IMR-90 (cell line): ENCODE measurements at regions not wholly inside any gene's neighbourhood (a gene's known extent, or its start where the extent isn't known, plus 50 kb on each side); places are given as distances from the start of the nearest gene placed in this dataset.

Source experiments
- ATAC-seq: fragments of 200-7000 bp; cut with Tn5 transposase; 2 replicates; pipeline ENCODE4 v1.9.1; 2020; ENCODE audit warnings: low read depth, mild to moderate bottlenecking, moderate library complexity
- BruUV-seq: library from RNA; stranded (reverse); fragments of 400-500 nt; replicated peaks from 2 replicates; lab custom pipeline; 2021; lab: Mats Ljungman, UMichigan
- CTCF ChIA-PET: fragments of 300-600 bp; formaldehyde crosslinking; extraction: SDS; loops from one replicate; lab custom pipeline; 2021; ENCODE audit warnings: antibody characterized with exemption; lab: Yijun Ruan, JAX
- POLR2A ChIA-PET: fragments of 300-600 bp; sonication (Branson Sonifier 250); formaldehyde crosslinking; loops from one replicate; lab custom pipeline; 2022; ENCODE audit warnings: antibody characterized with exemption; ENCODE audit not compliant: unreplicated experiment; lab: Charles Lee
- DNase-seq: peaks from one replicate; pipeline ENCODE4 v3.0.0; 2013
- H2AFZ ChIP-seq: replicated peaks from 2 replicates; pipeline ENCODE3; 2013; ENCODE audit warnings: low read length, mild to moderate bottlenecking; ENCODE audit not compliant: poor library complexity
- H2AK5ac ChIP-seq: 2 replicates; pipeline ENCODE4 v1.6.1; 2013; ENCODE audit warnings: low read depth, low read length, inconsistent platforms
- H2AK9ac ChIP-seq: replicated peaks from 2 replicates; pipeline ENCODE3; 2013; ENCODE audit warnings: mild to moderate bottlenecking, low read depth, low read length, moderate library complexity; ENCODE audit not compliant: poor library complexity
- H2BK120ac ChIP-seq: 2 replicates; pipeline ENCODE4 v1.6.1; 2013; ENCODE audit warnings: low read depth, low read length, inconsistent platforms
- H2BK15ac ChIP-seq: 3 replicates; pipeline ENCODE4 v1.6.1; 2013; ENCODE audit warnings: low read depth, low read length, inconsistent platforms
- H2BK20ac ChIP-seq: 2 replicates; pipeline ENCODE4 v1.6.1; 2013; ENCODE audit warnings: low read depth, mild to moderate bottlenecking, inconsistent platforms, low read length, moderate library complexity
- H2BK5ac ChIP-seq: 2 replicates; pipeline ENCODE4 v1.6.1; 2013; ENCODE audit warnings: mild to moderate bottlenecking, low read depth, low read length, inconsistent platforms; ENCODE audit not compliant: poor library complexity, severe bottlenecking
- H3K14ac ChIP-seq: replicated peaks from 2 replicates; pipeline ENCODE4 v1.6.1; 2013; ENCODE audit warnings: low read depth, low read length, inconsistent platforms
- H3K18ac ChIP-seq: 2 replicates; pipeline ENCODE4 v1.6.1; 2013; ENCODE audit warnings: low read depth, low read length, control low read depth
- H3K23ac ChIP-seq: 2 replicates; pipeline ENCODE4 v1.6.1; 2013; ENCODE audit warnings: low read depth, low read length, inconsistent platforms
- H3K27ac ChIP-seq: 2 replicates; pipeline ENCODE4 v1.5.1; 2013; ENCODE audit warnings: mild to moderate bottlenecking, control low read depth, low read length; ENCODE audit not compliant: insufficient read depth
- H3K27me3 ChIP-seq: 2 replicates; pipeline ENCODE4 v1.6.1; 2013; ENCODE audit warnings: low read length; ENCODE audit not compliant: control insufficient read depth, insufficient read depth
- H3K36me3 ChIP-seq: 2 replicates; pipeline ENCODE4 v1.6.1; 2013; ENCODE audit warnings: low read length, mixed read lengths; ENCODE audit not compliant: control insufficient read depth, insufficient read depth
- H3K4ac ChIP-seq: 2 replicates; pipeline ENCODE4 v1.6.1; 2013; ENCODE audit warnings: low read depth, low read length, inconsistent platforms
- H3K4me1 ChIP-seq: 2 replicates; pipeline ENCODE4 v1.6.1; 2013; ENCODE audit warnings: low read length, mixed read lengths; ENCODE audit not compliant: control insufficient read depth, insufficient read depth
- H3K4me2 ChIP-seq: 2 replicates; pipeline ENCODE4 v1.6.1; 2013; ENCODE audit warnings: low read depth, mild to moderate bottlenecking, control low read depth, low read length, moderate library complexity
- H3K4me3 ChIP-seq: 2 replicates; pipeline ENCODE4 v1.5.1; 2013; ENCODE audit warnings: low read depth, mild to moderate bottlenecking, control low read depth, low read length, moderate library complexity; ENCODE audit not compliant: insufficient read depth
- H3K56ac ChIP-seq: 2 replicates; pipeline ENCODE4 v1.6.1; 2013; ENCODE audit warnings: low read length, inconsistent platforms; ENCODE audit not compliant: insufficient read depth; ENCODE audit errors: extremely low read depth
- H3K79me1 ChIP-seq, 2 experiments: 2 replicates each; pipeline ENCODE4 v1.6.1; 2013; ENCODE audit warnings: low read length in 2 of 2, inconsistent platforms in 1 of 2, low read depth in 1 of 2
- H3K9ac ChIP-seq: 2 replicates; pipeline ENCODE4 v1.6.1; 2013; ENCODE audit warnings: low read depth, low read length, control low read depth
- H3K9me1 ChIP-seq: 2 replicates; pipeline ENCODE4 v1.6.1; 2013; ENCODE audit warnings: low read length, inconsistent platforms; ENCODE audit not compliant: insufficient read depth
- H3K9me3 ChIP-seq: 2 replicates; pipeline ENCODE4 v1.6.1; 2013; ENCODE audit warnings: low read length; ENCODE audit not compliant: control insufficient read depth, insufficient read depth
- H4K20me1 ChIP-seq: 2 replicates; pipeline ENCODE4 v1.6.1; 2013; ENCODE audit warnings: low read length, inconsistent platforms; ENCODE audit not compliant: insufficient read depth
- H4K5ac ChIP-seq: 2 replicates; pipeline ENCODE4 v1.6.1; 2013; ENCODE audit warnings: mild to moderate bottlenecking, low read depth, low read length, control low read depth
- H4K8ac ChIP-seq, 2 experiments: 2 replicates each; pipeline ENCODE4 v1.6.1; 2013; ENCODE audit warnings: low read depth in 2 of 2, low read length in 2 of 2, control low read depth in 1 of 2, inconsistent platforms in 1 of 2
- H4K91ac ChIP-seq: 2 replicates; pipeline ENCODE4 v1.6.1; 2013; ENCODE audit warnings: low read depth, low read length, inconsistent platforms; ENCODE audit not compliant: insufficient read depth
- CEBPB ChIP-seq: IDR thresholded peaks from 2 replicates; pipeline ENCODE4 v1.6.1; 2012; ENCODE audit warnings: low read depth, low read length, improper control_type of control experiment
- CHD1 ChIP-seq: IDR thresholded peaks from 2 replicates; pipeline ENCODE4 v1.6.1; 2012; ENCODE audit warnings: low read depth, low read length, improper control_type of control experiment
- FOS ChIP-seq: fragments of 150-350 bp; IDR thresholded peaks from 2 replicates; pipeline ENCODE4 v1.6.1; 2016; ENCODE audit warnings: low read depth, low read length
- NFE2L2 ChIP-seq: fragments of 150-350 bp; IDR thresholded peaks from 2 replicates; pipeline ENCODE4 v1.6.1; 2016; ENCODE audit warnings: low read depth, mild to moderate bottlenecking, low read length
- POLR2A ChIP-seq: IDR thresholded peaks from 2 replicates; pipeline ENCODE4 v1.6.1; 2012; ENCODE audit warnings: mild to moderate bottlenecking, low read depth, low read length
- WGBS, 2 experiments: methylation state at CpG; one replicate each; pipeline versions ENCODE4 v1.1.5 to v1.1.7; 2013; ENCODE audit warnings: missing lambda C conversion rate in 2 of 2; ENCODE audit not compliant: insufficient read length in 1 of 2; ENCODE audit errors: extremely low coverage in 2 of 2; 5-methylcytosine and 5-hydroxymethylcytosine counted together
- dilution Hi-C: fragments of 300-500 bp; cut with HindIII; formaldehyde crosslinking; loops from one replicate; pipeline ENCODE4 v1.14.3; 2018; ENCODE audit warnings: low sequenced_read_pairs; ENCODE audit not compliant: unreplicated experiment
- in situ Hi-C: fragments of 300-500 bp; cut with MboI; formaldehyde crosslinking; loops from 3 replicates; pipeline ENCODE4 v1.14.3; 2019; ENCODE audit warnings: low sequenced_read_pairs, inconsistent platforms, mixed read lengths
- intact Hi-C: fragments of 100-400 bp; cut with micrococcal nuclease; formaldehyde crosslinking; loops from 2 replicates; pipeline ENCODE4 v1.10.0; 2022
- TF ChIP-seq, protein P1 (sequence below): fragments of 150-350 bp; IDR thresholded peaks from 2 replicates; pipeline ENCODE4 v1.6.1; 2016; ENCODE audit warnings: low read depth, mild to moderate bottlenecking, low read length, moderate library complexity, borderline replicate concordance

DNA sequence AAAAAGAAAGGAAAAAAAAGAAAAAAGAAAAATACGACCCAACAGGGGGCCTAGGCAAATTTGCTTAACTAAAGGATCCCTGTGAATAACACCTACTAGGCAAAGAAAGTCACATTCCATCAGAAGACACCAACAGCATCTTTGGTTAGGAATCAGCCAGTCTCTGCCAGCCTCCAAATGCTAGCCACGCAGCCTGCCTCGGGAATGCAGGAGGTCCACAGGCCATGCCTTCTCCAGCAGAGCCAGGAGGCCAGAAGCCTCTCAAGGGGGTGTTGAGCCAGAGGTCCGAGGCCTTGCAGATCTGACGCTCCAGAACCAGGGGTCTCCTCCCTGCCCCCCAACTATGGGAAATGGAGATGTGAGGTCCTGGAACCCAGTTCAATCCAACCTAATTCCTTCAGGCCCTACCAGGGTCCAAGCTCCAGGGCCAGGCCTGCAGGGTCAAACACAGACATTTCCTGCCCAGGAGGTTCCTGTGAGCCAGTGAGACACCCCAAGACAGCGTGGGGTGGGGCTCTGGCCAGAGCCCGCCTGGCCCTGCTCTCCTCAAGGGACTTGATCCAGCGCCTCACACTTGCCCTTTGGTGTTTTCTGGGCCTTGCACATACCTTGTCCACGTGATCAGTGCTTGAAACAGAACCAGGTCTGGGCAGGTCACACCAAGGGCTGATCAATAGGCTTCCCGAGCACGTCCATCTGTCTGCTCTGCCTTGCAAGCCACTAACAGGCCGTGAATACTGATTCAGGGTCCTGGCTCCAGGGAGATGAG lies 289.6 kb upstream of the ID2 start:
- Histone ChIP-seq H3K79me1 (no peaks in the 10 kb centered on the region), H3K4ac (no peak overlapping the region), H3K4me3 (no peak overlapping the region), H2BK120ac (no peak overlapping the region), H3K9me1 (no peaks in the 10 kb centered on the region), H3K4me2 (no peak overlapping the region), H2AFZ (peak overlapping the region; percentile 9), H2BK20ac (no peak overlapping the region), H3K9me3 (no peaks in the 10 kb centered on the region), H3K27me3 (peaks cover 5% of the 10 kb centered on the region), H3K27ac (no peak overlapping the region), H4K8ac (no peak overlapping the region), H3K14ac (no peak overlapping the region), H2AK5ac (no peak overlapping the region), H3K36me3 (no peaks in the 10 kb centered on the region), H4K20me1 (no peaks in the 10 kb centered on the region), H3K18ac (no peak overlapping the region), H3K56ac (no peak overlapping the region), H3K9ac (no peak overlapping the region), H2BK5ac (no peak overlapping the region), H3K23ac (no peak overlapping the region), H2BK15ac (no peak overlapping the region), H4K91ac (no peak overlapping the region), H3K4me1 (no peaks in the 10 kb centered on the region), H2AK9ac (no peak overlapping the region), H4K5ac (no peak overlapping the region)
- DNase-seq: no peak
- in situ Hi-C loops: no loop called here
- TF ChIP-seq, protein P1, sequence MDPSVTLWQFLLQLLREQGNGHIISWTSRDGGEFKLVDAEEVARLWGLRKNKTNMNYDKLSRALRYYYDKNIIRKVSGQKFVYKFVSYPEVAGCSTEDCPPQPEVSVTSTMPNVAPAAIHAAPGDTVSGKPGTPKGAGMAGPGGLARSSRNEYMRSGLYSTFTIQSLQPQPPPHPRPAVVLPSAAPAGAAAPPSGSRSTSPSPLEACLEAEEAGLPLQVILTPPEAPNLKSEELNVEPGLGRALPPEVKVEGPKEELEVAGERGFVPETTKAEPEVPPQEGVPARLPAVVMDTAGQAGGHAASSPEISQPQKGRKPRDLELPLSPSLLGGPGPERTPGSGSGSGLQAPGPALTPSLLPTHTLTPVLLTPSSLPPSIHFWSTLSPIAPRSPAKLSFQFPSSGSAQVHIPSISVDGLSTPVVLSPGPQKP: no peak
- TF ChIP-seq FOS (no peak), CEBPB (no peak), POLR2A (no peak), NFE2L2 (no peak), CHD1 (no peak)
- WGBS, 2 experiments: 92% methylated on average over 2 of the region's 12 CpGs; no CpG with 5 or more reads in 1 of the 2 experiments
- no peak for ATAC-seq
- intact Hi-C loops: no loop called here
- ChIA-PET POLR2A (no interaction called here), CTCF (interaction anchor here (1.3 kb wide), 1 partner anchor 15 kb away, joined by 3 read pairs; no protein-coding TSS in a partner anchor)
- dilution Hi-C loops: no loop called here
- BruUV-seq: no TSS peak
